Hippocampal formation (tissue), 2 donors: ENCODE measurements at regions not wholly inside any gene's neighbourhood (a gene's known extent, or its start where the extent isn't known, plus 50 kb on each side); places are given as distances from the start of the nearest gene placed in this dataset.
A peak's percentile ranks its signal among the peaks of the same experiment; 100 is the strongest.

Experiments
- DNase-seq, 2 donors: peaks; one replicate each; lab custom pipeline; 2025; lab: John Stamatoyannopoulos, UW

DNA sequence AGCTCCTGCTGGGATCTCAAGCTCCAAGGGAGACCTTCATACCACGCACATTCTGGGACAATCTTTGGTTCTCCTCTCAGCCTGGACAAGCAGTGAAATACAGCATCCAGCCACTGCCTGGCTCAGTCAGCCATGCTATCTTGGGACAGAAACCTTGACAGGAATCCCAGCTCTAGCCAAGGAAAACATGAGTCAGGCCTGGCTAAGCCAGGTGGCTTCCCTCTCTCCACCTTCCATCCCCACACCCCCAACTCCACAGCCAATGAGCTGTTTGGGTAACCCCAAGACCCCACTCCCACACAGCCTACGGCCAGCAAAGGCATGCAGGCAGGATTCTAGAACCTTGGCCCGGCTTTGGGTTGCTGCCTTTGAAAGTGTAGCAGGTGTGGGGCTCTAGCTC lies 64.9 kb downstream of the MCFD2 start:
- no peak for DNase-seq

DNA sequence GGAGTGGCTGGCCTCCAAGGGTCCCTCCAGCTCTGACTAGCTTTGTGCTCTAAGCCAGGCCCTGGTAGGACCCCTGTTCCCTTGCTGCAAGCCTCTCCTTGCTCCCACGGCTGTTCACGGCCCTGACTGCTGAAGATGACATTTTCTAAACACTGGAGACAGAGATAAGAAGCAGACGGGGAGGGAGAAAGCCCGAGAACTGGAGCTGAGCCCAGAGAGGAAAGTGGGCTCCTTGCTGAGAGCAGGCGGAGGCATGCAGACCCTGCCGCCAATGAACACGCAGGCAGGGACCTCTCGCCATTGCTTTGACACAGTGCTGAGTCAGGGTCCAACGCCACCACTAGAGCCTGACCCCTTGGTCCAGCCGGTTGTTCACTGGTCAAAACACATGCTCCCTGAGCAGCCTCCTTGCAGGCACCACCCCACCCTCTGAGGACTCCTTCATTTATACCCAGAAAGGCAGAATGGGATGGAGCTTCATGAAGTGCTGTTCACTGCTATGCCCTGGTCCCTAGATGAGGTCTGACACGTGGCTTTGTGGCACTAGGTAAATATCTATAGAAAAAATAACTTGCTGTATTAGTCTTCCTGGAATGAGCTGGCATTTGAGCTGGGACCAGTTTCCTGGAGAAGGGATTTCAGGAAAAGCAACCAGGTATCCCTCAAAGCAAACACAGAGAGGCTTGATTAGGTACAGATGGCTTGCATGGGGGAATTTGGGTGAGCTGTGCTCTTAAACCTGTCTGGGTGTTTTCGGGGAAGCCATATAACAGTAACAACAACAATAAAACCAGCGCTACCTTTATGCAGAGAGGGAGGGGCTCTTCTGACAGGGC lies 65.7 kb downstream of the MCFD2 start:
- no peak for DNase-seq

DNA sequence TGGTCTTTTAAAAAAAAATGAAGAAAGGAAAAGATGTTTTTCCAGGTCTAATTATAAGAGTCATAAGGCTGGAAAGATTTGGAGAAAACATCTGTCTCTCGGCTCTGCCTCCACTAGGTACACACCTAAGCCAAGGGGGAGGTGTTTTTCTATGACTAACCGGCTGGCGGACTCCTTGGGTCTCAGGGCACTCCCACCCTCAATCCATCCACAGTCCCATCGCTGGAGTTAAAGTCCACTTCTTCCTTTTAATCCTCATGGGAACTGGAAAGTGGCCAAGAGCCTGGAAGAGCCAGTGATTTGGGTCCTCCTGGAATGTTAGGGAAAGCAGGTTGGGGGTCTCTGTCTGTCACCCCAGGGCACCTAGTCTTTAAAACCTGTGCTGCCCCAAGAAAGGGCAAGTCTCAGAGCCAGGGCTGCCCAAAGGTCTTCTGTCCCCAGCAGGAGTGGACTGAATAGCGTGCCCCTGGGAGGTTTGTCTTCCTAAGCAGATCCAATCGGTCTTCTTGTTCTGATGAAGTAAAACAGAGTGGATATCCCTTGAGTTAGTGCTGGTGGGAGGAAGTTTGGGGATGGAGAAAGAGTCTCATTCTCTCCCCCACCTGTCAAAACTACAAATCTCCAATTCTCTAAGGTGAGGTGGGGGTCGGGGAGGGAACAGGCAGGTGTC lies 66.4 kb downstream of the MCFD2 start:
- no peak for DNase-seq

GRCh38 chr2:46848447-46848846 lies 67.2 kb downstream of the MCFD2 start:
- no peak for DNase-seq

DNA sequence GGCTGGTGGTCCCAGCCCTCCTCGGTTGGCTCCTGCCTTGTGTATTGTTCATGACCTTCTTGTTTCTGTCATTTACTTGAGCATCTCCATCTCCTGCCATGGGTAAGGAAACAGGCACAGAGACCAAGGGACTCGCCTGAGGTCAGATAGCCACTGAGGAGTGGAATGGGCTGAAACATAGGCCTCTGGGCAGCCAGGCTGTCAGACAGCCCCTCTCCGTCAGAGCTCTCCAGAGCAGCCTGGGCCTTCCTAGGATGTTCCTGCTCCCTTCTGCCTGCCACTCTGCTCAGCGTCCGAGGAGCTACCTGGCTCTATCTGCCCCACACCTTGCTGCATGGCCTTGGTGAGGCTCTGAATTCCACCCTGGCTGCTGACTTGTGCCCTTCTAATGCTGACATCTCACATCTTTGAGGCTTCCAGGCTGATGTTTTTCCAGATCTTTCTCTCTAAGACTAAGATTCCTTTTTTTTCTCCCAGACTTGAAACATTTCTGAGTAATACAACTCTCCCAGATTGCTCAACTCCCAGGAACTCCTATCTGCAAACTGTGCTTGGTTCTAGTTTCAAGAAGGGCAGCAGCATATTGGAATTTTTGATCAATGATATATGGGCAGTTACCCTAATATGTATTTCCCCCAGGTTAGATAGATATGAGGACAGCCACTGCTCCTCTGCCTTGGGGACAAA lies 67.7 kb downstream of the MCFD2 start:
- no peak for DNase-seq

GRCh38 chr2:46847185-46847710 lies 68.4 kb downstream of the MCFD2 start:
- peak in 1 of 2 donors; percentile 4 for DNase-seq

GRCh38 chr2:46846536-46846935 lies 69.1 kb downstream of the MCFD2 start:
- no peak for DNase-seq

GRCh38 chr2:46845542-46846486 lies 69.8 kb downstream of the MCFD2 start:
- no peak for DNase-seq

GRCh38 chr2:46844443-46844842 lies 71.2 kb downstream of the MCFD2 start:
- DNase-seq = no peak

GRCh38 chr2:46844034-46844433 lies 71.6 kb downstream of the MCFD2 start:
- DNase-seq = no peak

- DNase-seq = no peak
These were observed 72.3 kb downstream of the MCFD2 start for GRCh38 chr2:46843316-46843715.

DNA sequence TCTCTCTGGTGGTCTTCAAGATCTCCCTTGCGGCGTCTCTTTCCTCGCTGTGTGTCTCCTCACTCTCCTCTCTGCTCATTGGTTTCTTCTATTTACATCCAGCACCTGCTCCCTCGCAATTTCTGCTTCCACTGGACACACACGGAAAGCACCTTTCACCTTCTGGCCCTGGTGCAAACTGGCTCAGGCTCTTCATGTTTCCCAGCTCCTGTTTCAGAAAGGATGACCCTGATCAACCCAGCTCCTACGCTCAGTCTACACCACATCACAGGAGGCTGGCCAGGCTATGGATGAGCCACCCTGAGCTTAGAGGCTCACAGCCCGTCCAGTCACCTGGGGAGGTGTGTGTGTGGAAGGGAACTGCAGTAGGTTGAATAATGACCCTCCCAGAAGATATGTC lies 72.7 kb downstream of the MCFD2 start:
- DNase-seq = no peak

GRCh38 chr2:46841621-46842020 lies 74.0 kb downstream of the MCFD2 start:
- DNase-seq = no peak

- no peak for DNase-seq
These were observed 76.6 kb downstream of the MCFD2 start for GRCh38 chr2:46839045-46839444.

DNA sequence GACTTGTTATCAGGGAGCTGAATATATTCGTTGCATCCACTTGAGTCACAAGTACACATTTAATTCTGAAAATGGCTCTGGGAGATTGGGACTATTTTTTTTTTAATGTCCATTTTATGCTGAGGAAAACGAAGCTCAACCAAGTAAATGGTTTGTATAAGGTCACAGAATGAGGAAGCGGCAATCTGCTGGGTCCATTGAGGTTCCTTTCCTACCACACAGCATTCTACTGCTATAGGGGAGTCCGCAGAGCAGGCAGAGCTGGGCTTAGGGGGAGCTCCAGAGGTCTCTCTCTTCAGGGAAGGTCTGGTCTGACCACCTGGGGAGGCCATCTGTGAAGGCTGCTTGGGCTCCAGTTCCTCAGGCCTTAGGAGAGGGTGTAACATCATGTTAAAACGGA lies 77.9 kb downstream of the MCFD2 start:
- no peak for DNase-seq

- no peak for DNase-seq
These were observed 78.5 kb downstream of the MCFD2 start for GRCh38 chr2:46837112-46837454.

DNA sequence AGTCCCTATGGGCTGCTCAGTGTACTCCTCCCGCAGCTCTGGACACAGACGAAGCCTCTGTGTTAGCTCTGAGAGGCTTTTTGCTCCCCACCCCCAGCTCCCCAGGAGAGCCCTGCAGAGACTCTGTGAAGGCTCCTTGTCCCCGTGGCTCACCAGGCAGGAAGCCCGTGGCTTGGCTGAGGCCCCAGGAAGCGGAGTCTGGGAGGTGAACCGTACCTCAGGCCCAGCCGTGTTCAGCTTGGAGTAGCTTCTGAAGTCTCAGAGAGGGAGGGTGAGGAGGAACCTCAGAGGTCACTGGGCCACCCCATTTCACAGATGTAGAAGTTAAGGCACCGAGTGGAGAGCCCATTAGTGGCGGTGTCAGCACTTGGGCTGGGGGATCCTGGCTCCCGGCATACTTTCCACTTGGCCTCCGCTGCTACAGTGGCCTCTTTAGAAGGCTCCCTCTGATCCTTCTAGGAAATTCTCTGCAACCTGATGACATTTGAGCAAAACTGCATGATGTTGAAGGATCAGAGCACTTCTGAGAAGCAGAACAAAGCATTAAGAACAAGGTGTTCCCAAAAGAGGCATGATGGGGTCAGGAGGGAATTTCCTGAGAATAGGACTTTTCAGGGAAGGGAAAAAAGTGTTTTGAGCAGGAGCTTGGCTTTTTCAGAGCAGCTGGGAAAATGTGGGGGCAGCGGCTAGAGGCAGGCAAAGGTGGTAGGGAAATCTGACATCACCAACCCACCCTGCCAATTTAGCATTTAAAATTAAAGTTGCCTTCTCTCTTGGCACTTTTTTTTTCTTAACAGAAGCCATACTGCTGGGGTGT lies 79.1 kb downstream of the MCFD2 start:
- no peak for DNase-seq

- DNase-seq = no peak
These were observed 80.1 kb downstream of the MCFD2 start for GRCh38 chr2:46835520-46835919.

DNA sequence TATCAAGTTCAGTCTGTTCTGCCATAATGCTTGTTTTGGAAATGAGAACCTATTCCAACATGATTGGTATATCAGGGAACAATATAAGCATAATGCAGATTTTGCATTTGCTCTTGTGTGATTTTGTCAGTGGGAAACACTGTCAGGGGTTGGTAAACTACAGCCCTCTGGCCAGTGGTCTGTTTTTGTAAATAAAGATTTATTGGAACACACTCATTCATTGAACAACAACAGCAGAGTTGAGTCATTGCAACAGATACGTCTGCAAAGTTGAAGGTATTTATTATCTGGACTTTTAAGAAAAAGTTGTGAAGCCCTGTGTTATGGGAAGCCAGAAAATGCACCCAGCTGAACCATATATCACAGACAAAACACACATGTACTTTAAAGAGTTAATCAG lies 83.1 kb downstream of the MCFD2 start:
- DNase-seq = no peak

GRCh38 chr2:46831869-46832265 lies 83.7 kb downstream of the MCFD2 start:
- DNase-seq = no peak
